HG02798 (cell line): ENCODE measurements at regions not wholly inside any gene's neighbourhood (a gene's known extent, or its start where the extent isn't known, plus 50 kb on each side); places are given as distances from the start of the nearest gene placed in this dataset.
A peak's percentile ranks its signal among the peaks of the same experiment; 100 is the strongest.
"Not testable (repeated sequence)": the region's sequence is repeated elsewhere in the genome, so short reads cannot be mapped to it uniquely, and the experiment has no call there.

Experiments
- ATAC-seq: cut with Tn5 transposase; IDR thresholded peaks from one replicate; pipeline ENCODE4 v1.9.1; 2021; ENCODE audit warnings: mild to moderate bottlenecking; ENCODE audit not compliant: unreplicated experiment, poor library complexity

- ATAC-seq, result not testable (repeated sequence)
Measured at GRCh38 chr10:46739919-46740318, 161.0 kb downstream of the SYT15 start.

GRCh38 chr10:46740368-46740767, 161.4 kb downstream of the SYT15 start:
- ATAC-seq, result not testable (repeated sequence)

GRCh38 chr10:46749003-46749402, 162.2 kb upstream of the PTPN20 start:
- not testable (repeated sequence) for ATAC-seq

- ATAC-seq, result not testable (repeated sequence)
Measured at GRCh38 chr10:46749470-46749869, 161.8 kb upstream of the PTPN20 start.

- not testable (repeated sequence) for ATAC-seq
Measured at GRCh38 chr10:46753763-46754162, 157.5 kb upstream of the PTPN20 start.

GRCh38 chr10:46761471-46761870, 149.8 kb upstream of the PTPN20 start:
- ATAC-seq, result peak; percentile 86

GRCh38 chr10:46768515-46769291, 142.5 kb upstream of the PTPN20 start:
- ATAC-seq, result not testable (repeated sequence)

- ATAC-seq, result not testable (repeated sequence)
Measured at GRCh38 chr10:46773178-46773896, 137.9 kb upstream of the PTPN20 start.

- ATAC-seq, result not testable (repeated sequence)
Measured at GRCh38 chr10:46773897-46774236, 137.4 kb upstream of the PTPN20 start.

GRCh38 chr10:46774366-46774765, 136.9 kb upstream of the PTPN20 start:
- not testable (repeated sequence) for ATAC-seq

GRCh38 chr10:46774945-46775667, 136.1 kb upstream of the PTPN20 start:
- ATAC-seq, result not testable (repeated sequence)

GRCh38 chr10:46775668-46776059, 135.6 kb upstream of the PTPN20 start:
- ATAC-seq, result not testable (repeated sequence)

- ATAC-seq, result not testable (repeated sequence)
Measured at GRCh38 chr10:46779571-46779970, 131.7 kb upstream of the PTPN20 start.

GRCh38 chr10:46780164-46780563, 131.1 kb upstream of the PTPN20 start:
- not testable (repeated sequence) for ATAC-seq

GRCh38 chr10:46781001-46781400, 130.2 kb upstream of the PTPN20 start:
- not testable (repeated sequence) for ATAC-seq

- peak; percentile 57 for ATAC-seq
Measured at GRCh38 chr10:46782001-46782874, 129.0 kb upstream of the PTPN20 start.

GRCh38 chr10:46784665-46785064, 126.6 kb upstream of the PTPN20 start:
- not testable (repeated sequence) for ATAC-seq

- not testable (repeated sequence) for ATAC-seq
Measured at GRCh38 chr10:46786125-46786517, 125.1 kb upstream of the PTPN20 start.

- ATAC-seq, result peak; percentile 76
Measured at GRCh38 chr10:46786518-46787320, 124.5 kb upstream of the PTPN20 start.
